ENCODE measurements at regions not wholly inside any gene's neighbourhood (a gene's known extent, or its start where the extent isn't known, plus 50 kb on each side); places are given as distances from the start of the nearest gene placed in this dataset.
"Not testable (repeated sequence)": the region's sequence is repeated elsewhere in the genome, so short reads cannot be mapped to it uniquely, and the experiment has no call there.

GRCh38 chrX:465418-466215 lies 78.9 kb upstream of the PPP2R3B start:
- no peak for DNase-seq

GRCh38 chrX:466836-467235 lies 80.1 kb upstream of the PPP2R3B start:
- DNase-seq, result not testable (repeated sequence)

DNA sequence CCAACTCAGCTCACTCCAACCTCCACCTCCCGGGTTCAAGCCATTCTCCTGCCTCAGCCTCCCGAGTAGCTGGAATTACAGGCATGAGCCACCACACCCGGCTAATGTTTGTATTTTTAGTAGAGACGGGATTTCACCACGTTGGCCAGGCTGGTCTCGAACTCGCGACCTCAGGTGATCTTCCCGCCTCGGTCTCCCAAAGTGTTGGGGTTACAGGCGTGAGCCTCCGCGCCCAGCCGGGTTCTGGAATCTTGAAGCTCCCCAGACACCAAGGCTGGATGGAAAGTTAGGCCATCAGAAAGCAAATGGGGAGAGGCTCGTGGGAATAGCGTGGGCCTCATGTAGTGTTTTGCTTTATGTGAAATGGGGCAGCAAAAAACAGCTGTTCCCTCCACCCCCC lies 81.0 kb upstream of the PPP2R3B start:
- not testable (repeated sequence) for DNase-seq

GRCh38 chrX:468979-469378 lies 82.3 kb upstream of the PPP2R3B start:
- DNase-seq, result no peak

DNA sequence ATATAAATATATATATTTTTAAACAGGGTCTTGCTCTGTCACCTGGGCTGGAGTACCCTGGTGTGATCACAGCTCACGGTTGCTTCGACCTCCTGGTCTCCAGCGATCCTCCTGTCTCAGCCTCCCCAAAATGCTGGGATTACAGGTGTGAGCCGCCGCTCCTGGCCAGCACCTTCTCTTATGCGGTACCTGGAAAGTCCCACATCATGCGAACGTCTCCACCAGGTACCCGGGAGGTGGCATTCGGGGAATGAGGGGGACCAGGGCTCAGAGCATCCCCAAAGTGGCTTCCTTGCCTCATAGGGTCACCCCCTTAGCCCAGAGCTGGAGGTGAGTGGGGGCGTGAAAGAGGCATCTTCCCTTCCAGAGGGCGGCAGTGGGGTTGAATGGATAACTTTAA lies 84.0 kb upstream of the PPP2R3B start:
- DNase-seq, result no peak

DNA sequence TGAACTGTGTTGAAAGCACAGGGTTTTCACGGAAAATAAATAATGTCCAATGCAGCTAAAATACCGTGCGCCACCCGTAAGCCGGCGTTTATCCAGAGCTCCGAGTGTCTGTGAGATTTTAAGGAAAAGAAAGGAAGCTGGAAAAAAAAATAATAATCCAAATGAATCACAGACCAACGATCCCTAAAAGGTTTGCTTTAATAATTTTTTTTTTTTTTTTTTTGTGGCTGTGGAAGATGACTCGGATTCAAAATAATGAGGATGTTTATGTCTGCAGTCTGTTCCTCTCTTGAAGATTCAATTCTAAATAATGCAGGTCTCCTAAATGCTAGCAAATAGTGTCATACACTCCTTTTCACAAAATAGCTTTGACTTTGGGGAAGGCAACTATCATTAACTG lies 84.6 kb upstream of the PPP2R3B start:
- peak in 1 of 3 donors; percentile 5 for DNase-seq

GRCh38 chrX:472275-472674 lies 85.6 kb upstream of the PPP2R3B start:
- DNase-seq, result not testable (repeated sequence)

DNA sequence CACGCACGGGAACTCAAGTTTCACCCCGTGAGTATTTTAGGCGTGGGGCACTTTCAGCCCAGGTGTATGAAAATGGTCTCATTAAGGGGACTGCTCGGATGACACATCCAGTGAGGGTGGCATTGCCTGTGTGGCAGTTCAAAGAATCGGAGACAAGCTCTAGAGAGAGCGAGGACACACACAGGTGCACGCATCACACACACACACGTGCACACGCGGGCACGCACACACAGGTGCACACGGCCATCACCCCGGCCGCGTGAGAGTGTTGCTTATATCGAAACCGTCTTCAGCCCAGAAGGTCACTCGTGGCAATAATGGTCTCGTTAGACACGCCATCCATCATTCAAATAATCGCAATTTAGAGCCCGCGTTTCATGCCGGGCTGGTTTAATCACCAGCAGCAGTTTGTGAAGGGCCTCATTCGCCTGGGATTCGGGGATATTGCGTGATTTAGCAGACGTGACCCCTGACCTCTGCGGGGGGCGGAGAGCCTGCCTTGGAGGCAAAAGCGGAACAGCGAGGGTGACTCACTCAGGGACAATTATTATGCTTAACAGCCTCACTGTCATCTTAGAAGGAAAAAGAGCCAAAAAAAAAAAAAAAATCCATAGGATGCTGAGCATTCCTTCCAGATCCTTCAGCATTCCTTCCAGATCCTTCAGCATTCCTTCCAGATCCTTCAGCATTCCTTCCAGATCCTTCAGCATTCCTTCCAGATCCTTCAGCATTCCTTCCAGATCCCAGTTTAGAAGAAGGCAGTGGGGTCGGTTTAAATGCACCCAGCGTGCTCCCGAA lies 89.4 kb upstream of the PPP2R3B start:
- DNase-seq, result peak in 1 of 3 donors; percentile 64

- no peak for DNase-seq
These were observed 90.0 kb upstream of the PPP2R3B start for GRCh38 chrX:476724-477075.

GRCh38 chrX:477441-478012 lies 90.8 kb upstream of the PPP2R3B start:
- DNase-seq, result no peak

DNA sequence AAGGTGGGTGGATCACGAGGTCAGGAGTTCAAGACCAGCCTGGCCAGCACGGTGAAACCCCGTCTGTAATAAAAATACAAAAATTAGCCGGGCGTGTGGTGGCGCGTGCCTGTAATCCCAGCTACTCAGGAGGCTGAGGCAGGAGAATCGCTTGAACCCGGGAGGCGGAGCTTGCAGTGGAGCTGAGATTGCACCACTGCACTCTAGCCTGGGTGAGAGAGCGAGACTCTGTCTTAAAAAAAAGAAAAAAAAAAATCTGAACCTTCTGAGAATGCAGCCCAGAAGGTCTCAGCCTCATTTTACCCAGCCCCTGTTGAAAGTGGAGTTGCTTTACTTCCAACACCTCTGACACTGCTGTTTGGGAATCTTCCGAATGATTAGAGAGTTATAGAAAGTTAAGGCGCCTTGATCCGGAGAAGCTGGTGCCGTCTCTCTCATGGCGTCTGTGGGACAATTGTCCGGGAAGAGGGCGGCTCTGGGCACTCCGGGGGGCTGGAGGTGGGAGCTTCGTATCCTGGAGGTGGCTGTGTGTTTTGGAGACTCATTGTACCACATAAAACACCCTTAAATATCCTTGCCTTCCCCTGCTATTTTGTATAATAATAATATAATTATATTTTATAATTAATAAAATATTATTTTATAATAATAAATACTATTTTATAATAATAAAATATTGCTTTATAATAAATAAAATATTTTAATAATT lies 92.7 kb upstream of the PPP2R3B start:
- no peak for DNase-seq

GRCh38 chrX:480861-481417 lies 94.2 kb upstream of the PPP2R3B start:
- no peak for DNase-seq

DNA sequence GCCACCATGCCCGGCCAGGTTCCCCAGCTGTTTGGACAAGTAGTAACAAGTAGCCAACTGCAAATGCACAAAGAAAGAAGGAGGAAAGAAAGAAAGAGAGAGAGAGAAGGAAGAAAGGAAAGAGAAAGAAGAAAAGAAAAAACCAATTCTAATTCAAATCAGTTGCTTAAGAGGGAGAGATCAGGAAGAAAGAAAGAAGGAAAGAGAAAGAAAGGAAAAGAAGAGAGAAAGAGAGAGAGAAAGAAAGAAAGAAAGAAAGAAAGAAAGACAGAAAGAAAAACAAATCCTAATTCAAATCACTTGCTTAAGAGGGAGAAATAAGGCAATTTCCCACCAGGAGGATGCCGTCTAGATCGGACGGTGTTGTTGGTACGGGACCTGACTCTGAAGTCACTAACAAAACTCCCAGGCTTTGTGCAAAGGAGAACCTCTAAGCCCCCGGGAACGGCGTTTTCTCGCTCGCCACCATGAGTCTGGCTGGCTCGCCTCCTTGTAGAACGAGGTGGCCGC lies 95.5 kb upstream of the PPP2R3B start:
- DNase-seq, result no peak

DNA sequence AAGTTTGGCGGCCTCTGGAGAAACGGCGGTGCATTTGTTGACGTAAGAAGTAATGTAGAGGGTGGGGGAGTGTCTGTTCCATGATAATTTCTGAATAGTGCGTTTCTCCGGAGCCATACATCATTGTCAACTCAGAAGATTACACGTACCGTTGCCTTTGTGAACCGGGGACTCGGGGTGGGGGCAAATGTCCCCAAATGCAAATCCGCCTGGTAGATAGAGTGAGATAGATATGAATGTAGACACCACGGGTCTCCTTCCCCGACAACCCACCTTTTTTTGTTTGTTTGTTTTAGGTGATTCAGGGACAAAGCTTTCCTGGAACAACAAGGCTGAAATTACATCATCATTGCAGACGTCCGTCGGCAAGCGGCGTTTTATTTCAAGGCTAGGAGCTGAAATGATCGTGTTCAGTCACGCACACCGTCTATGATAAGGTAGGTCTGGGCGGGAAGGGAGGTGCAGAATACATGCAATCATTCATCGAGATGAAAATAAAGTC lies 96.0 kb upstream of the PPP2R3B start:
- no peak for DNase-seq

GRCh38 chrX:485368-485767 lies 98.7 kb upstream of the PPP2R3B start:
- DNase-seq, result no peak

GRCh38 chrX:486325-486724 lies 99.6 kb upstream of the PPP2R3B start:
- no peak for DNase-seq

DNA sequence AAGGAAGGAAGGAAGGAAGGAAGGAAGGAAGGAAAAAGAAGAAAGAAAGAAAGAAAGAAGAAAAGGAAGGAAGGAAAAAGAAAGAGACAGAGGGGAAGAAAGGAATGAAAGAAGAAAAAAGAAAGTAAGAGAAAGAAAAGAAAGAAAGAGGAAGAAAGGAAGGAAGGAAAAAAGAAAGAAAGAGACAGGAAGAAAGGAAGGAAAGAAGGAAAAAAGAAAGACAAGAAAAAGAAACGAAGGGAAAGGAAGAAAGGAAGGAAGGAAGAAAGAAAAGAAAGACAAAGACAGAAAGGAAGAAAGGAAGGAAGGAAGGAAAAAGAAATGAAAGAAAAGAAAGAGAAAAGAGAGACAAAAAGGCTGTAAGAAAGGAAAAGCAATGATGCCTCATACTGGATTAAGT lies 101.1 kb upstream of the PPP2R3B start:
- no peak for DNase-seq

DNA sequence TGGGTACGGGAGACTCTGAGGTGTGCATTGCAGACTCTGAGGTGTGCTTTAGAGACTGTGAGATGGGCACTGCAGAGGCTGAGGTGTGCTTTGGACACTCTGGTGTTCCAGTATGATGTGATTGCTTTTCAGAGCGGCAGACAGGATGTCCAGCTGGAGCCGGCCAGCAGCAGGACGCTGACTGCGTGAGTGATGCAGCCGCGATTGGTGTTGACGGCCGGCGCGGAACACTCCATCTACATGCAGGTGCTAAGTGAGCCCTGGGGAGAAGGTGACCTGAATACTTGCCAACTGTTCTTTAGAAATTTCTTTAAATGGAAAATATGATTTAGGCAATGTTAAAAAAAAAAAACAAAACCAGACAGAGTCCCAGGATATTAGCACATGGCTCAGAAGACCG lies 103.1 kb upstream of the PPP2R3B start:
- no peak for DNase-seq

DNA sequence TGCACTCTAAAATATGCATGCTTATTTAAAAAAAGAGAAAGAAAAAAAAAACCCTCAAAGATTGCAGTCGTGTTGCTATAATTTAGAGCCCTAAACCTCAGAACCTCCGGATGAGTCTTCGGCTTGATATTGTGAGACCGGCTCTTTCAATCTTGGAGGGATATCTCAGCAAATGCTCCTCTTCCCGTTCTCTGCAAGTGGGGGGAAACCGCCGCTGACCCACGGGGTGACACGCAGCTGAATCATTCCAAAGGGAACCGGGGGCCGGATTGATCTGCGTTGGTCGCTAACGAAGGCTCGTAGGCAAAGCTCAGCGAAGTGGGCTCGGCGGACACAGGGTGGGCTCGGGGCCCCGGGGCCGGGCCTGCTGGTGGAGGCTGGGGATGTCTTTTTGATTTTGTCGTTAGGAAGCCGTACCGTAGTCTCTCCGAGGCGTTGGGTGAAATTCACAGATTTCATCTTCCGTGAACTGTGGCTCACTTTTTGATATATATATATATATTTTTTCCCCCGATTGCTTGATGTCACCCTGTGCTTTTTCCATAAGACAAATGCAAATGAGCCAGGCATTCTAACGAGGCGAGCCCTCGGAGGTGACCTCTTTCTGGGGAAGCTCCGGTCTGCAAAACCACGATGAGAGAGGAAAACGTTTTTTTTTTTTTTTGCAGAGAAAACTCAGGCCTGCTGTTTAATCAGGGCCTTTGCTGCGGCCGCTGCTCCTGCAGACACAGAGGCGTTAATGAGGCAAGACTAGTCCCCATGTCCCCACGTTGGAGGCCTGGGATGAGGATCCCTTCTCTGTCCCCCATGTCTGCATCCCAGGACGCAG lies 110.7 kb upstream of the PPP2R3B start:
- no peak for DNase-seq

DNA sequence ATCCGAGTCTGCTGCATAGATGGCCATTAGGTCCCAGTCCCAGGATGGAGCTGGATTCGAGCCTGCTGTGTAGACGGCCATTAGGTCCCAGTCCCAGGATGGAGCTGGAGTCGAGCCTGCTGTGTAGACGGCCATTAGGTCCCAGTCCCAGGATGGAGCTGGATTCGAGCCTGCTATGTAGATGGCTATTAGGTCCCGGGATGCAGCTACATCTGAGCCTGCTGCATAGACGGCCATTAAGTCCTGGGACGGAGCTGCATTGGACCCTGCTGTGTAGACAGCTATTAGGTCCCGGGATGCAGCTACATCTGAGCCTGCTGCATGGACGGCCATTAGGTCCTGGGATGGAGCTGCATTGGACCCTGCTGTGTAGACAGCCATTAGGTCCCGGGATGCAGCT lies 112.2 kb upstream of the PPP2R3B start:
- not testable (repeated sequence) for DNase-seq

Data from muscle of back (tissue), 3 donors.